ENCODE measurements at regions not wholly inside any gene's neighbourhood (a gene's known extent, or its start where the extent isn't known, plus 50 kb on each side); places are given as distances from the start of the nearest gene placed in this dataset.

GRCh38 chr3:66762916-66763693 lies 235.0 kb upstream of the KBTBD8 start:
- Mint-ChIP-seq H3K4me3 (no peak overlapping the region), H3K27ac (no peak overlapping the region), H3K4me1 (no peaks in the 10 kb centered on the region), H3K27me3 (no peaks in the 10 kb centered on the region), H3K9me3 (peaks cover 7 to 28% of the 10 kb centered on the region in 2 donors)
- DNase-seq: no peak
- no peak for ATAC-seq

GRCh38 chr3:66778107-66778506 lies 220.0 kb upstream of the KBTBD8 start:
- peaks cover 19% of the 10 kb centered on the region for H3K27me3 Mint-ChIP-seq
- no peak overlapping the region for H3K27ac Mint-ChIP-seq
- H3K4me1 Mint-ChIP-seq: no peaks in the 10 kb centered on the region
- no peak for DNase-seq
- peaks cover 0 to 5% of the 10 kb centered on the region in 2 donors for H3K9me3 Mint-ChIP-seq
- ATAC-seq: no peak
- H3K4me3 Mint-ChIP-seq: no peak overlapping the region

GRCh38 chr3:66778777-66779176 lies 219.3 kb upstream of the KBTBD8 start:
- Mint-ChIP-seq H3K4me3 (no peak overlapping the region), H3K9me3 (no peaks in the 10 kb centered on the region), H3K27me3 (peaks cover 16% of the 10 kb centered on the region), H3K4me1 (no peaks in the 10 kb centered on the region), H3K27ac (no peak overlapping the region)
- DNase-seq (no peak), ATAC-seq (peak; percentile 75)

- Mint-ChIP-seq H3K9me3 (peaks cover 0 to 7% of the 10 kb centered on the region in 2 donors), H3K4me3 (no peak overlapping the region), H3K27me3 (no peaks in the 10 kb centered on the region), H3K27ac (no peak overlapping the region), H3K4me1 (no peaks in the 10 kb centered on the region)
- no peak for DNase-seq
- ATAC-seq: no peak
Measured at GRCh38 chr3:66785191-66785909, 212.8 kb upstream of the KBTBD8 start.

- Mint-ChIP-seq H3K27me3 (no peaks in the 10 kb centered on the region), H3K9me3 (peaks cover 0 to under 1% of the 10 kb centered on the region in 2 donors), H3K4me1 (no peaks in the 10 kb centered on the region), H3K27ac (no peak overlapping the region), H3K4me3 (no peak overlapping the region)
- DNase-seq (no peak), ATAC-seq (no peak)
Measured at GRCh38 chr3:66789580-66790237, 208.4 kb upstream of the KBTBD8 start.

- no peak overlapping the region for H3K27ac Mint-ChIP-seq
- no peak for ATAC-seq
Measured at GRCh38 chr3:66792086-66792485, 206.0 kb upstream of the KBTBD8 start.

DNA sequence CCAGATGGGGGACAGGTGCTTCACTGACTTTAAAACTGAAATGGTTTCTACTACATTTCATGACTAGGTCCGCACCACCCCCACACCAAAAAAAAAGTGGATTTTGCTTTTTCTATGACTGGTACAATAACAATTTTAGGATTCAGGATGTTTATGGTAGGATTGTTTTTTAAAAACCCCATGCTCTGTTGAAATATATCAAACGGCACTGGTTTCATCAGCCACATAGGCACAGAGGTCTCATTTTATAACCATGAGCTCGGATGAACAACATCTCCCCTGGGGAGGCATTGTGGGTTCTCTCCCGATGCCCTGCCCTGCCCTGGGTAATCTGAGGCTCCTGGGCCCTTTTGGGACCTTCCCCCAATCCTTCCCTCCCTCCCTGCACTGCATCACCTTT lies 202.7 kb upstream of the KBTBD8 start:
- DNase-seq: no peak
- Mint-ChIP-seq H3K9me3 (peaks cover 0 to 6% of the 10 kb centered on the region in 2 donors), H3K4me3 (no peak overlapping the region), H3K27me3 (peaks cover 19% of the 10 kb centered on the region), H3K4me1 (no peaks in the 10 kb centered on the region), H3K27ac (no peak overlapping the region)
- no peak for ATAC-seq

More at GRCh38 chr3:66792086-66792485, 206.0 kb upstream of the KBTBD8 start:
- DNase-seq: no peak
- no peaks in the 10 kb centered on the region for H3K4me1 Mint-ChIP-seq
- peaks cover 6% of the 10 kb centered on the region for H3K27me3 Mint-ChIP-seq
- H3K4me3 Mint-ChIP-seq: no peak overlapping the region
- peaks cover 0 to 6% of the 10 kb centered on the region in 2 donors for H3K9me3 Mint-ChIP-seq

DNA sequence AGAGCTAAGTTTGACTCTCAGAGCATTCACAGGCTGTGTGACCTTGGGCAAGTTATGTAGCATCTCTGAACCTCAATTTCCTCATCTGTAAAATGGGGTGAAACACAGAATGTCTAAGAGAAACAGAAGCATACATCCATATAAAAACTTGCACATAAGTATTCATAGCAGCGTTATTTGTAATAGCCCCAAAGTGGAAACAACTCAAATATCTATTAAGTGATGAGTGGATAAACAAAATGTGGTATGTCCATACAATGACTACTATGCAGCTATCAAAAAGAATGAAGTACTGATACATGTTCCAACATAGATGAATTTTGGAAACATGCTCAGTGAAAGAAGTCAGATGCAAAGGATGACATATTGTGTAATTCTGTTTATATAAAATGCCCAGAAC lies 201.8 kb upstream of the KBTBD8 start:
- H3K9me3 Mint-ChIP-seq: peaks cover 0 to 6% of the 10 kb centered on the region in 2 donors
- no peak for ATAC-seq
- H3K4me1 Mint-ChIP-seq: no peaks in the 10 kb centered on the region

GRCh38 chr3:66797889-66798560 lies 200.1 kb upstream of the KBTBD8 start:
- Mint-ChIP-seq H3K27me3 (peaks cover 19% of the 10 kb centered on the region), H3K27ac (no peak overlapping the region), H3K4me1 (no peaks in the 10 kb centered on the region), H3K9me3 (peaks cover 0 to 6% of the 10 kb centered on the region in 2 donors), H3K4me3 (no peak overlapping the region)
- ATAC-seq (no peak), DNase-seq (no peak)

More for the DNA sequence above, 201.8 kb upstream of the KBTBD8 start:
- Mint-ChIP-seq H3K27ac (no peak overlapping the region), H3K27me3 (peaks cover 19% of the 10 kb centered on the region), H3K4me3 (no peak overlapping the region)
- no peak for DNase-seq

DNA sequence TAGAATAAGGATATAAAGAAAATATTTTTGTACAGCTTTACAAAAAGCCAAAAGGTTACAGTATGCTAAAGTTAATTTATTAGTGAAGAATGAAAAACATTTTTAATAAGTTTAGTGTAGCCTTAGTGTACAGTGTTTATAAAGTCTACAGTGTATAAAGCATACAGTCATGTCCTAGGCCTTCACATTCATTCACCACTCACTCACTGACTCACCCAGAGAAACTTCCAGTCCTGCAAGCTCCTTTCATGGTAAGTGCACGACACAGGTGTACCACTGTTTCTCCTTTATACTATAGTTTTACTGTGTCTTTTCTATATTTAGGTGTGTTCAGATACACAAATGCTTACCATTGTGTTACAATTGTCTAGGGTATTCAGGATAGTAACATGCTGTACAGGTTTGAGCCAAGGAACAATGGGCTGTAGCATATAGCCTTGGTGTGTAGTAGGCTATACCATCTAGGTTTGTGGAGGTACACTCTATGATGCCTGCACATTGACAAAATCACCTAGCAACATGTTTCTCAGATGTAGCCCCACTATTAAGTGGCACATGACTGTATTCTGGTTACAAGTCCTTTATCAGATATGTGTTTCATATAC lies 197.1 kb upstream of the KBTBD8 start:
- Mint-ChIP-seq H3K4me1 (peaks cover 7% of the 10 kb centered on the region), H3K27me3 (peaks cover 27% of the 10 kb centered on the region), H3K4me3 (no peak overlapping the region), H3K27ac (no peak overlapping the region), H3K9me3 (peaks cover 0 to 6% of the 10 kb centered on the region in 2 donors)
- ATAC-seq (no peak), DNase-seq (no peak)

DNA sequence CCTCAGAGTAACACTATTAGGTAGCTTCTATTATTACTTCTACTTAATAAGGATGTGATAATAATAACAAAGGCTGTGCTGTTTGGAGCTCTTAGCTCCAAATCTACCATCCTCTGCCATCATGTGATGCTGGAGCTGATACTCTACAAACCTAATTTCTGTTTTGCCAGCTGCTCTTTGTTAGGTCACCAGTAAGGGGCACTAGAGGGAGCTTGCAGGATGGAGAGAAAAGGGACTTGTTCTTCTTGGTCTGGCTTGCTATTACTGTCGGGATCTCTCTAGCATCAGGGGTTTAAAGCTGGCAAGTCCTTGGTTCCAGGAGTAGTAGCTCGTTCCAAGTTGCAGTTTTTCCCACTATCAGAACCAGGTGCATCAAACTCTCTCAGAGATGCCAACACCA lies 194.9 kb upstream of the KBTBD8 start:
- Mint-ChIP-seq H3K4me1 (peaks cover 7% of the 10 kb centered on the region), H3K4me3 (no peak overlapping the region), H3K27ac (peak overlapping the region in 1 of 2 donors; percentile 37), H3K27me3 (peaks cover 16% of the 10 kb centered on the region), H3K9me3 (no peaks in the 10 kb centered on the region)
- no peak for DNase-seq
- ATAC-seq: no peak

DNA sequence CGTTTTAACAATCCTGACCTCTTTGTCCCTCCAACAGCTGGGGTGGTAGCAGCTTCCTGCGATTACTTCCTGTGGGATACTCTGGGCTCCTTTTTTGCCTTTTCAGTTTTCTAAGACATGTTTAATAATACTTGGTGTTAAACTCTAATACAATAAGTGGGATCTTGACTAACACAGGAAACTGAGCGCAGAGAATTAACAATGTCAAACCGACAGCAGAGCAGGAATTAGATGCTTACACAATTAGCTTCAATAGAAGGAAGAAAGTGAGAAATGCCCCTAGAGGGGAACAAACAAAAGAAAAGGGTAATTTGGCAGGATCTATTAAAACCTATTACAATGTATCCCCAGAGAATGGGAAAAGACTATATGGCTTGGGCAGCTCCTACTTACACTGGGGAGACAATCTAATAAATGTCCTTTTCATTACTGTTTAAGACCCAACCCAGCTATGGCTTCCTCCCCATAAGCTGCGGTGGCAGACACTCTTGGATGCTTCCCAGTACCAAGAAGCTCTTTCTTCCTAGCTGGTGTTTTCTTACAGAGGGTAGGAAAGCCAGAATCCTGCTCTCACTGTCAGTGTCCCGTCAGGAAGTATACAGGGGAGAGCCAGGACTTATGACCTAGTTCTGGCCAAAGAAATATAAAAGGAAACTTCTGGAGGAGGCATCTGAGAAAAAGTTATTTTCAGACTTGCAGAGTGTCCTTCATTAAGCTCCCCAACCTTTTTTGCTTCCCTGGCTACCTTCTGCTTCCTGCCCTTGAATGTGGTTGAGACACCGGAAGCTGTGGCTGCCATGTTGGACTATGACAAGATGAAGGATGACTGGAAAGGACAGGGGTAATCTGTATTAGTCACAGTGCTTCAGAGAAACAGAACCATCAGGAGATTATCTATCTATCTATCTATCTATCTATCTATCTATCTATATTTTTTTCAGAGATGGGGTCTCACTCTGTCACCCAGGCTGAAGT lies 194.1 kb upstream of the KBTBD8 start:
- no peak overlapping the region for H3K27ac Mint-ChIP-seq

GRCh38 chr3:66808891-66809594 lies 189.1 kb upstream of the KBTBD8 start:
- H3K4me3 Mint-ChIP-seq: no peak overlapping the region
- no peaks in the 10 kb centered on the region for H3K9me3 Mint-ChIP-seq
- H3K27me3 Mint-ChIP-seq: no peaks in the 10 kb centered on the region
- no peak for DNase-seq
- H3K27ac Mint-ChIP-seq: no peak overlapping the region
- no peaks in the 10 kb centered on the region for H3K4me1 Mint-ChIP-seq
- ATAC-seq: no peak

More for the DNA sequence above, 194.1 kb upstream of the KBTBD8 start:
- Mint-ChIP-seq H3K4me1 (peaks cover 7% of the 10 kb centered on the region), H3K9me3 (no peaks in the 10 kb centered on the region), H3K4me3 (no peak overlapping the region), H3K27me3 (peaks cover 9% of the 10 kb centered on the region)
- DNase-seq (no peak), ATAC-seq (no peak)

- Mint-ChIP-seq H3K27me3 (no peaks in the 10 kb centered on the region), H3K4me3 (no peak overlapping the region), H3K27ac (no peak overlapping the region), H3K4me1 (no peaks in the 10 kb centered on the region), H3K9me3 (no peaks in the 10 kb centered on the region)
- no peak for ATAC-seq
- DNase-seq: no peak
Measured at GRCh38 chr3:66809595-66809958, 188.5 kb upstream of the KBTBD8 start.

All from stimulated activated naive CD8-positive, alpha-beta T cell treated with anti-CD3 and anti-CD28 coated beads, Interleukin-15, amount 100 ng/mL, for 72 hours (primary cell).